MCF 10A (cell line): ENCODE measurements at regions not wholly inside any gene's neighbourhood (a gene's known extent, or its start where the extent isn't known, plus 50 kb on each side); places are given as distances from the start of the nearest gene placed in this dataset.

Source experiments
- BruUV-seq: library from RNA; stranded (reverse); fragments of 400-500 nt; replicated peaks from 2 replicates; lab custom pipeline; 2021; lab: Mats Ljungman, UMichigan
- CTCF ChIA-PET: fragments of 300-600 bp; sonication (Branson Sonifier 250); formaldehyde crosslinking; extraction: SDS; loops from one replicate; lab custom pipeline; 2021; ENCODE audit warnings: antibody characterized with exemption, inconsistent platforms; lab: Yijun Ruan, JAX
- POLR2A ChIA-PET: fragments of 300-600, 350-650 bp; sonication (Branson Sonifier 250); formaldehyde crosslinking; extraction: SDS; loops from one replicate; lab custom pipeline; 2020; ENCODE audit warnings: antibody characterized with exemption, inconsistent platforms; lab: Yijun Ruan, JAX
- DNase-seq: peaks from one replicate; pipeline ENCODE4 v3.0.0-alpha.2; 2018; ENCODE audit not compliant: unreplicated experiment
- H3K27ac Mint-ChIP-seq: one replicate; pipeline ENCODE4 v1.8.0; 2022; ENCODE audit warnings: mild to moderate bottlenecking, low read depth, mixed read lengths; ENCODE audit not compliant: unreplicated experiment
- H3K27me3 Mint-ChIP-seq: one replicate; pipeline ENCODE4 v1.8.0; 2022; ENCODE audit warnings: mixed read lengths; ENCODE audit not compliant: insufficient read depth, unreplicated experiment
- H3K36me3 Mint-ChIP-seq: one replicate; pipeline ENCODE4 v1.8.0; 2022; ENCODE audit warnings: mild to moderate bottlenecking, moderate library complexity, mixed read lengths; ENCODE audit not compliant: insufficient read depth, unreplicated experiment
- H3K4me1 Mint-ChIP-seq: one replicate; pipeline ENCODE4 v1.8.0; 2022; ENCODE audit warnings: mixed read lengths; ENCODE audit not compliant: insufficient read depth, unreplicated experiment
- H3K4me3 Mint-ChIP-seq: one replicate; pipeline ENCODE4 v1.8.0; 2022; ENCODE audit warnings: mild to moderate bottlenecking, moderate library complexity, mixed read lengths; ENCODE audit not compliant: unreplicated experiment
- H3K9me3 Mint-ChIP-seq: one replicate; pipeline ENCODE4 v1.8.0; 2022; ENCODE audit warnings: mixed read lengths; ENCODE audit not compliant: unreplicated experiment
- CTCF ChIP-seq: fragments of 200-600 bp; IDR thresholded peaks from one replicate; pipeline ENCODE4 v1.8.0; 2022; ENCODE audit warnings: antibody characterized with exemption, mild to moderate bottlenecking; ENCODE audit not compliant: unreplicated experiment
- intact Hi-C: fragments of 100-400 bp; cut with micrococcal nuclease; formaldehyde crosslinking; loops from 2 replicates; pipeline ENCODE4 v1.14.1; 2022

- no peak overlapping the region for H3K4me3 Mint-ChIP-seq
- H3K9me3 Mint-ChIP-seq: peaks cover 40% of the 10 kb centered on the region
- intact Hi-C loops: no loop called here
- no peaks in the 10 kb centered on the region for H3K36me3 Mint-ChIP-seq
- no peak overlapping the region for H3K27ac Mint-ChIP-seq
- TF ChIP-seq CTCF: no peak
- no peaks in the 10 kb centered on the region for H3K4me1 Mint-ChIP-seq
- ChIA-PET POLR2A (no interaction called here), CTCF (no interaction called here)
- H3K27me3 Mint-ChIP-seq: no peaks in the 10 kb centered on the region
- no peak for DNase-seq
- no TSS peak for BruUV-seq
Observed at GRCh38 chr16:65263896-65264295, 142.0 kb upstream of the CDH11 start.

- DNase-seq: no peak
- BruUV-seq: no TSS peak
- Mint-ChIP-seq H3K36me3 (peaks cover 6% of the 10 kb centered on the region), H3K4me3 (no peak overlapping the region), H3K27me3 (no peaks in the 10 kb centered on the region), H3K9me3 (peaks cover 43% of the 10 kb centered on the region), H3K27ac (no peak overlapping the region), H3K4me1 (no peaks in the 10 kb centered on the region)
- ChIA-PET POLR2A (no interaction called here), CTCF (no interaction called here)
- no peak for TF ChIP-seq CTCF
- intact Hi-C loops: no loop called here
Observed at GRCh38 chr16:65260746-65261145, 138.9 kb upstream of the CDH11 start.

GRCh38 chr16:65254144-65254543 is 132.3 kb upstream of the CDH11 start:
- DNase-seq: no peak
- Mint-ChIP-seq H3K4me1 (no peaks in the 10 kb centered on the region), H3K4me3 (no peak overlapping the region), H3K27ac (no peak overlapping the region), H3K27me3 (no peaks in the 10 kb centered on the region), H3K9me3 (peaks cover 30% of the 10 kb centered on the region), H3K36me3 (peaks cover 6% of the 10 kb centered on the region)
- intact Hi-C loops: no loop called here
- TF ChIP-seq CTCF: no peak
- CTCF ChIA-PET: interaction anchor here (1.0 kb wide), 1 partner anchor 56 kb away, joined by 4 read pairs; no protein-coding TSS in a partner anchor
- POLR2A ChIA-PET: no interaction called here
- BruUV-seq: no TSS peak

GRCh38 chr16:65249768-65250167 is 127.9 kb upstream of the CDH11 start:
- Mint-ChIP-seq H3K36me3 (no peaks in the 10 kb centered on the region), H3K27me3 (no peaks in the 10 kb centered on the region), H3K27ac (no peak overlapping the region), H3K4me1 (no peaks in the 10 kb centered on the region), H3K9me3 (peaks cover 35% of the 10 kb centered on the region), H3K4me3 (no peak overlapping the region)
- no peak for DNase-seq
- intact Hi-C loops: no loop called here
- TF ChIP-seq CTCF: no peak
- BruUV-seq: no TSS peak
- POLR2A ChIA-PET: no interaction called here
- CTCF ChIA-PET: no interaction called here
